Keratinocyte (primary cell): ENCODE measurements at regions not wholly inside any gene's neighbourhood (a gene's known extent, or its start where the extent isn't known, plus 50 kb on each side); places are given as distances from the start of the nearest gene placed in this dataset.

Experiments
- DNase-seq: peaks from one replicate; pipeline ENCODE4 v3.0.0-alpha.2; 2011; ENCODE audit warnings: low read depth, missing footprints, low spot score
- FAIRE-seq: peaks from 2 replicates; lab custom pipeline; 2011; peaks lifted over from hg19 to GRCh38; lab: Jason Lieb, UNC
- H2AFZ ChIP-seq: 2 replicates; pipeline ENCODE4 v1.6.0; 2012; ENCODE audit warnings: low read length, control low read depth, inconsistent platforms; ENCODE audit not compliant: control insufficient read depth
- H3K27ac ChIP-seq: 2 replicates; pipeline ENCODE4 v1.5.1; 2011; ENCODE audit warnings: low read length; ENCODE audit not compliant: control insufficient read depth, insufficient read depth
- H3K27me3 ChIP-seq: 3 replicates; pipeline ENCODE4 v1.6.0; 2011; ENCODE audit warnings: low read length; ENCODE audit not compliant: control insufficient read depth, insufficient read depth; ENCODE audit errors: extremely low read depth
- H3K36me3 ChIP-seq, 2 experiments: 2 replicates in 1 of 2; 3 replicates in 1 of 2; pipeline ENCODE4 v1.5.1; 2011; ENCODE audit warnings: low read length in 2 of 2, mild to moderate bottlenecking in 1 of 2; ENCODE audit not compliant: control insufficient read depth in 2 of 2, insufficient read depth in 2 of 2; ENCODE audit errors: extremely low read depth in 1 of 2
- H3K4me1 ChIP-seq: 3 replicates; pipeline ENCODE4 v1.5.1; 2011; ENCODE audit warnings: low read length; ENCODE audit not compliant: control insufficient read depth, insufficient read depth; ENCODE audit errors: extremely low read depth
- H3K4me2 ChIP-seq: 3 replicates; pipeline ENCODE4 v1.6.0; 2011; ENCODE audit warnings: low read depth, low read length; ENCODE audit not compliant: control insufficient read depth, insufficient read depth; ENCODE audit errors: extremely low read depth
- H3K4me3 ChIP-seq, 3 experiments: fragments of 200-600 bp in 1 of 3; sonication (generic) in 1 of 3; 2 replicates in 2 of 3; 3 replicates in 1 of 3; pipeline ENCODE4 v1.5.1; 2011 to 2016; ENCODE audit warnings: low read length in 3 of 3, mild to moderate bottlenecking in 3 of 3, control low read depth in 2 of 3, inconsistent platforms in 1 of 3, low read depth in 1 of 3, mixed read lengths in 1 of 3, mixed run types in 1 of 3, moderate library complexity in 1 of 3; ENCODE audit not compliant: control insufficient read depth in 2 of 3, insufficient read depth in 2 of 3; ENCODE audit errors: extremely low read depth in 1 of 3
- H3K79me2 ChIP-seq: 2 replicates; pipeline ENCODE4 v1.6.0; 2012; ENCODE audit warnings: low read length; ENCODE audit not compliant: control insufficient read depth, insufficient read depth
- H3K9ac ChIP-seq: 3 replicates; pipeline ENCODE4 v1.6.0; 2011; ENCODE audit warnings: low read length; ENCODE audit not compliant: control insufficient read depth, insufficient read depth; ENCODE audit errors: extremely low read depth
- H3K9me1 ChIP-seq: 3 replicates; pipeline ENCODE4 v1.6.0; 2011; ENCODE audit warnings: low read length; ENCODE audit not compliant: control insufficient read depth, insufficient read depth; ENCODE audit errors: extremely low read depth
- H3K9me3 ChIP-seq: 2 replicates; pipeline ENCODE4 v1.5.1; 2012; ENCODE audit warnings: low read depth, low read length; ENCODE audit not compliant: control insufficient read depth
- H4K20me1 ChIP-seq: 3 replicates; pipeline ENCODE4 v1.6.0; 2011; ENCODE audit warnings: low read length; ENCODE audit not compliant: control insufficient read depth, insufficient read depth; ENCODE audit errors: extremely low read depth
- CTCF ChIP-seq, 3 experiments: IDR thresholded peaks in 1 of 3; conservative IDR thresholded peaks in 1 of 3; optimal IDR thresholded peaks in 1 of 3; 2 replicates in 2 of 3; 3 replicates in 1 of 3; pipeline versions ENCODE3 to v1.5.1; 2011; ENCODE audit warnings: low read length in 3 of 3, mild to moderate bottlenecking in 3 of 3, moderate library complexity in 2 of 3, control low read depth in 1 of 3, inconsistent platforms in 1 of 3; ENCODE audit not compliant: insufficient read depth in 2 of 3; ENCODE audit errors: extremely low read depth in 1 of 3
- EZH2 ChIP-seq: IDR thresholded peaks from one replicate; pipeline ENCODE4 v1.6.1; 2012; ENCODE audit warnings: inconsistent platforms, mild to moderate bottlenecking, low read length, moderate library complexity
- dilution Hi-C: fragments of 300-500 bp; cut with MboI; formaldehyde crosslinking; loops from one replicate; pipeline ENCODE4 v1.7.0; 2020; ENCODE audit warnings: low sequenced_read_pairs; ENCODE audit not compliant: extremely low pct_ligation_motif_present

GRCh38 chr10:78414380-78414779 is 380.7 kb downstream of the RPS24 start:
- dilution Hi-C loops = no loop called here
- H3K4me1 ChIP-seq = no peaks in the 10 kb centered on the region
- no peaks in the 10 kb centered on the region for H3K36me3 ChIP-seq
- DNase-seq (no peak), FAIRE-seq (no peak)
- no peaks in the 10 kb centered on the region for H3K9me1 ChIP-seq
- H3K79me2 ChIP-seq = no peaks in the 10 kb centered on the region
- no peak overlapping the region for H3K4me2 ChIP-seq
- H3K27ac ChIP-seq = no peak overlapping the region
- H2AFZ ChIP-seq = no peak overlapping the region
- no peaks in the 10 kb centered on the region for H3K9me3 ChIP-seq
- H3K27me3 ChIP-seq = no peaks in the 10 kb centered on the region
- H4K20me1 ChIP-seq = no peaks in the 10 kb centered on the region
- TF ChIP-seq EZH2 (no peak), CTCF (optimal IDR thresholded peaks at IDR 0.05 in 1 of 3, IDR thresholded peaks at IDR 0.05 in 1 of 3, conservative IDR thresholded peaks at IDR 0.05 in 1 of 3; ENCODE audit: extremely low read depth in 1 of 3, insufficient read depth in 2 of 3, low read length in 3 of 3) (no peak)
- no peak overlapping the region for H3K9ac ChIP-seq
- H3K4me3 ChIP-seq = no peak overlapping the region

- TF ChIP-seq EZH2 (no peak), CTCF (optimal IDR thresholded peaks at IDR 0.05 in 1 of 3, IDR thresholded peaks at IDR 0.05 in 1 of 3, conservative IDR thresholded peaks at IDR 0.05 in 1 of 3; ENCODE audit: extremely low read depth in 1 of 3, insufficient read depth in 2 of 3, low read length in 3 of 3) (no peak)
- dilution Hi-C loops = no loop called here
- FAIRE-seq = no peak
Observed at GRCh38 chr10:78415111-78415510, 381.4 kb downstream of the RPS24 start.

More at GRCh38 chr10:78415111-78415510, 381.4 kb downstream of the RPS24 start:
- Histone ChIP-seq H3K27ac (no peak overlapping the region), H3K9me1 (no peaks in the 10 kb centered on the region), H3K9ac (no peak overlapping the region), H4K20me1 (no peaks in the 10 kb centered on the region), H3K79me2 (no peaks in the 10 kb centered on the region), H3K4me2 (no peak overlapping the region), H3K36me3 (no peaks in the 10 kb centered on the region), H3K9me3 (no peaks in the 10 kb centered on the region), H3K4me1 (no peaks in the 10 kb centered on the region), H3K4me3 (no peak overlapping the region), H3K27me3 (no peaks in the 10 kb centered on the region), H2AFZ (no peak overlapping the region)
- DNase-seq = no peak
